Left lung (tissue), 4 donors: ENCODE measurements at regions not wholly inside any gene's neighbourhood (a gene's known extent, or its start where the extent isn't known, plus 50 kb on each side); places are given as distances from the start of the nearest gene placed in this dataset.
"Not testable (repeated sequence)": the region's sequence is repeated elsewhere in the genome, so short reads cannot be mapped to it uniquely, and the experiment has no call there.

Source experiments
- ATAC-seq: fragments of 200-7000 bp; cut with Tn5 transposase; one replicate; pipeline ENCODE4 v1.9.1; 2020; ENCODE audit warnings: moderate library complexity
- DNase-seq, 4 donors: peaks; one replicate each; pipeline ENCODE4 v3.0.0-alpha.2; 2013 to 2020
- H3K27ac ChIP-seq, 2 donors: fragments of 200-600 bp; sonication (generic) in 1 of 2; one replicate each; pipeline versions ENCODE4 v1.5.0 to v1.8.0; 2020 to 2021
- H3K27me3 ChIP-seq, 2 donors: fragments of 200-600 bp; sonication (generic) in 1 of 2; one replicate each; pipeline versions ENCODE4 v1.5.0 to v1.8.0; 2020 to 2021
- H3K36me3 ChIP-seq, 2 donors: fragments of 200-600 bp; sonication (generic) in 1 of 2; one replicate each; pipeline versions ENCODE4 v1.5.0 to v1.8.0; 2020 to 2021
- H3K4me1 ChIP-seq, 2 donors: fragments of 200-600 bp; one replicate each; pipeline ENCODE4 v1.8.0; 2021
- H3K4me3 ChIP-seq, 2 donors: fragments of 200-600 bp; sonication (generic) in 1 of 2; one replicate each; pipeline versions ENCODE4 v1.5.0 to v1.8.0; 2020 to 2021; ENCODE audit warnings: mild to moderate bottlenecking in 1 of 2
- H3K9me3 ChIP-seq, 2 donors: fragments of 200-600 bp; sonication (generic) in 1 of 2; one replicate each; pipeline versions ENCODE4 v1.5.0 to v1.8.0; 2020 to 2021
- intact Hi-C, 2 donors: fragments of 100-400 bp; cut with DNase I; formaldehyde crosslinking; loops; one replicate each; pipeline versions ENCODE4 v1.11.2 to v1.14.2; 2022
- TF ChIP-seq, protein P1 (sequence below), 2 donors: fragments of 200-600 bp; sonication (generic) in 1 of 2; IDR thresholded peaks; one replicate each; pipeline versions ENCODE4 v1.5.0 to v1.8.0; 2021; ENCODE audit warnings: antibody characterized with exemption in 2 of 2
- donor health status: DM: no; HTN: yes; CAD: no.
- donor health status: DM: no; HTN: no; CAD: no.

GRCh38 chr4:60913002-60913401 lies 287.1 kb upstream of the ADGRL3 start:
- H3K4me3 ChIP-seq = no peak overlapping the region
- no peak for ATAC-seq
- intact Hi-C loops = no loop called here
- no peaks in the 10 kb centered on the region for H3K4me1 ChIP-seq
- TF ChIP-seq, protein P1, sequence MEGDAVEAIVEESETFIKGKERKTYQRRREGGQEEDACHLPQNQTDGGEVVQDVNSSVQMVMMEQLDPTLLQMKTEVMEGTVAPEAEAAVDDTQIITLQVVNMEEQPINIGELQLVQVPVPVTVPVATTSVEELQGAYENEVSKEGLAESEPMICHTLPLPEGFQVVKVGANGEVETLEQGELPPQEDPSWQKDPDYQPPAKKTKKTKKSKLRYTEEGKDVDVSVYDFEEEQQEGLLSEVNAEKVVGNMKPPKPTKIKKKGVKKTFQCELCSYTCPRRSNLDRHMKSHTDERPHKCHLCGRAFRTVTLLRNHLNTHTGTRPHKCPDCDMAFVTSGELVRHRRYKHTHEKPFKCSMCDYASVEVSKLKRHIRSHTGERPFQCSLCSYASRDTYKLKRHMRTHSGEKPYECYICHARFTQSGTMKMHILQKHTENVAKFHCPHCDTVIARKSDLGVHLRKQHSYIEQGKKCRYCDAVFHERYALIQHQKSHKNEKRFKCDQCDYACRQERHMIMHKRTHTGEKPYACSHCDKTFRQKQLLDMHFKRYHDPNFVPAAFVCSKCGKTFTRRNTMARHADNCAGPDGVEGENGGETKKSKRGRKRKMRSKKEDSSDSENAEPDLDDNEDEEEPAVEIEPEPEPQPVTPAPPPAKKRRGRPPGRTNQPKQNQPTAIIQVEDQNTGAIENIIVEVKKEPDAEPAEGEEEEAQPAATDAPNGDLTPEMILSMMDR (IDR thresholded peaks at IDR 0.05) = no peak
- peaks cover 0 to 3% of the 10 kb centered on the region in 2 donors for H3K9me3 ChIP-seq
- H3K27me3 ChIP-seq = no peaks in the 10 kb centered on the region
- DNase-seq = peak in 2 of 4 donors; percentile 25 to 36
- no peak overlapping the region for H3K27ac ChIP-seq
- H3K36me3 ChIP-seq = no peaks in the 10 kb centered on the region

- Histone ChIP-seq H3K9me3 (peaks cover 0 to under 1% of the 10 kb centered on the region in 2 donors), H3K4me1 (no peaks in the 10 kb centered on the region), H3K4me3 (no peak overlapping the region), H3K27me3 (no peaks in the 10 kb centered on the region), H3K27ac (no peak overlapping the region), H3K36me3 (no peaks in the 10 kb centered on the region)
- TF ChIP-seq, protein P1 (IDR thresholded peaks at IDR 0.05) = no peak
- no peak for ATAC-seq
- intact Hi-C loops = no loop called here
- DNase-seq = no peak
Measured at GRCh38 chr4:60913671-60914070, 286.5 kb upstream of the ADGRL3 start.

DNA sequence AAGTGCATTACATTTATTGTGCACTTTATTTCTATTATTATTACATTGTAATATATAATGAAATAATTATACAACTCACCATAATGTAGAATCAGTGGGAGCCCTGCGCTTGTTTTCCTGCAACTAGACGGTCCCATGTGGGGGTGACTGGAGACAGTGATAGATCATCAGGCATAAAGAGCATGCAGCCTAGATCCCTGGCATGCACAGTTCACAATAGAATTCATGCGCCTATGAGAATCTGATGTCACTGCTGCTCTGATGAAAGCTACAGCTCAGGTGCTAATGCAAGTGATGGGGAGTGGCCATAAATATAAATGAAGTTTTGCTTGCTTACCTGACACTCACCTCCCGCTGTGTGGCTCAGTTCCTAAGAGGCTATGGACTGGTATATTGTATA lies 278.4 kb upstream of the ADGRL3 start:
- H3K4me1 ChIP-seq, H3K36me3 ChIP-seq, DNase-seq, H3K27me3 ChIP-seq, intact Hi-C loops, H3K4me3 ChIP-seq, H3K27ac ChIP-seq, H3K9me3 ChIP-seq, ATAC-seq: not testable (repeated sequence)

GRCh38 chr4:60923075-60923474 lies 277.1 kb upstream of the ADGRL3 start:
- no peaks in the 10 kb centered on the region for H3K9me3 ChIP-seq
- TF ChIP-seq, protein P1 (IDR thresholded peaks at IDR 0.05) = no peak
- H3K4me1 ChIP-seq = no peaks in the 10 kb centered on the region
- ATAC-seq (no peak), DNase-seq (no peak)
- intact Hi-C loops = no loop called here
- H3K27me3 ChIP-seq = no peaks in the 10 kb centered on the region
- H3K27ac ChIP-seq = no peak overlapping the region
- no peaks in the 10 kb centered on the region for H3K36me3 ChIP-seq
- no peak overlapping the region for H3K4me3 ChIP-seq

GRCh38 chr4:60926624-60927023 lies 273.5 kb upstream of the ADGRL3 start:
- no peaks in the 10 kb centered on the region for H3K4me1 ChIP-seq
- DNase-seq (no peak), ATAC-seq (no peak)
- H3K27ac ChIP-seq = no peak overlapping the region
- TF ChIP-seq, protein P1 (IDR thresholded peaks at IDR 0.05) = no peak
- intact Hi-C loops = no loop called here
- no peaks in the 10 kb centered on the region for H3K36me3 ChIP-seq
- peaks cover 0 to 2% of the 10 kb centered on the region in 2 donors for H3K9me3 ChIP-seq
- H3K27me3 ChIP-seq = no peaks in the 10 kb centered on the region
- no peak overlapping the region for H3K4me3 ChIP-seq

DNA sequence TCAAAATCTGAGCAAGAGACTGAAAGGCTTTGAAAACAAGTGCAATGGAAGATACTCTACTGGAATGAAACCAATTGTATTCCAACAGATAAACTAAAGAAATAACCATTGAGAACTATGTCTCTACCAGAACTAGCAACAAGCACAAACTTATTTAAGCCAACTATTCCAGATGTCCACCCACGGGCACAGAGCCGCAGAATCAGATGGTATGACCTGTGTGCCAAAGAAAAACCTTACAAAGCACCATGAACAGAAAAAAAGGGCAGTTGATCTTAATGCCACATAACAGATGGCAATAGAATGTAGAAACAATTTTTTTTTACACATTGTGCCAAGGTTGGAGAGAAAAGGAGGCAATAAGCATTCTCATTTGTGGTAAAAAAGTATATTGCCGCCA lies 269.3 kb upstream of the ADGRL3 start:
- Histone ChIP-seq H3K27me3 (no peaks in the 10 kb centered on the region), H3K9me3 (peaks cover 0 to 4% of the 10 kb centered on the region in 2 donors), H3K4me3 (no peak overlapping the region), H3K36me3 (no peaks in the 10 kb centered on the region), H3K27ac (no peak overlapping the region), H3K4me1 (no peaks in the 10 kb centered on the region)
- TF ChIP-seq, protein P1 (IDR thresholded peaks at IDR 0.05) = no peak
- no peak for ATAC-seq
- intact Hi-C loops = no loop called here
- DNase-seq = no peak
